H1 (cell line): ENCODE measurements at regions not wholly inside any gene's neighbourhood (a gene's known extent, or its start where the extent isn't known, plus 50 kb on each side); places are given as distances from the start of the nearest gene placed in this dataset.

Experiments used
- CTCF ChIA-PET: fragments of 300-600 bp; sonication (Branson Sonifier 250); formaldehyde crosslinking; loops from one replicate; lab custom pipeline; 2021; ENCODE audit not compliant: partially characterized antibody; lab: Charles Lee
- POLR2A ChIA-PET: fragments of 300-600 bp; sonication (Branson Sonifier 250); formaldehyde crosslinking; loops from one replicate; lab custom pipeline; 2021; ENCODE audit warnings: inconsistent platforms; ENCODE audit not compliant: partially characterized antibody; lab: Charles Lee
- DNase-seq, 2 experiments: peaks; one replicate each; pipeline versions ENCODE4 v3.0.0 to v3.0.0-alpha.2; 2010 to 2022; ENCODE audit warnings: low spot score in 2 of 2, low read depth in 1 of 2, mixed read lengths in 1 of 2
- FAIRE-seq: peaks from 2 replicates; lab custom pipeline; 2011; peaks lifted over from hg19 to GRCh38; lab: Jason Lieb, UNC
- H2AFZ ChIP-seq: 2 replicates; pipeline ENCODE4 v1.8.1; 2012; ENCODE audit warnings: low read length, inconsistent platforms
- H2AK5ac ChIP-seq: 2 replicates; pipeline ENCODE4 v1.6.1; 2013; ENCODE audit warnings: low read depth, low read length
- H2BK120ac ChIP-seq: replicated peaks from 2 replicates; pipeline ENCODE3; 2013; ENCODE audit warnings: low read depth, low read length, inconsistent platforms
- H2BK12ac ChIP-seq: 2 replicates; pipeline ENCODE4 v1.6.1; 2013; ENCODE audit warnings: low read depth, low read length
- H2BK15ac ChIP-seq: 2 replicates; pipeline ENCODE4 v1.6.1; 2013; ENCODE audit warnings: low read length
- H2BK20ac ChIP-seq: 2 replicates; pipeline ENCODE4 v1.6.1; 2013; ENCODE audit warnings: low read length
- H2BK5ac ChIP-seq: 2 replicates; pipeline ENCODE4 v1.6.1; 2013; ENCODE audit warnings: low read depth, low read length
- H3K14ac ChIP-seq: 2 replicates; pipeline ENCODE4 v1.6.1; 2013; ENCODE audit warnings: inconsistent platforms; ENCODE audit not compliant: insufficient read length
- H3K18ac ChIP-seq: 2 replicates; pipeline ENCODE4 v1.6.1; 2013; ENCODE audit warnings: low read length; ENCODE audit errors: extremely low read depth
- H3K23ac ChIP-seq: 2 replicates; pipeline ENCODE4 v1.6.1; 2013; ENCODE audit warnings: inconsistent platforms; ENCODE audit not compliant: insufficient read length
- H3K23me2 ChIP-seq: 2 replicates; pipeline ENCODE4 v1.6.1; 2013; ENCODE audit warnings: low read depth, low read length
- H3K27ac ChIP-seq: 2 replicates; pipeline ENCODE4 v1.6.1; 2011; ENCODE audit warnings: low read depth, low read length, inconsistent platforms
- H3K27me3 ChIP-seq, 4 experiments: replicated peaks in 1 of 4; 1 replicate in 1 of 4; 2 replicates in 3 of 4; pipeline versions ENCODE4 v1.6.1 to v1.8.1; 2011 to 2013; ENCODE audit warnings: low read length in 3 of 4, mild to moderate bottlenecking in 3 of 4, inconsistent platforms in 2 of 4, mixed read lengths in 2 of 4, moderate library complexity in 1 of 4; ENCODE audit not compliant: control insufficient read depth in 3 of 4, insufficient read depth in 3 of 4; ENCODE audit errors: extremely low read depth in 1 of 4
- H3K36me3 ChIP-seq, 4 experiments: 2 replicates each; pipeline versions ENCODE4 v1.6.1 to v1.8.1; 2011 to 2013; ENCODE audit warnings: mild to moderate bottlenecking in 4 of 4, low read length in 3 of 4, moderate library complexity in 2 of 4, control low read depth in 1 of 4, inconsistent platforms in 1 of 4; ENCODE audit not compliant: insufficient read depth in 4 of 4, control insufficient read depth in 2 of 4
- H3K4ac ChIP-seq: replicated peaks from 2 replicates; pipeline ENCODE3; 2013; ENCODE audit warnings: low read length, low read depth, mixed read lengths, inconsistent platforms; ENCODE audit not compliant: insufficient read length
- H3K4me1 ChIP-seq, 4 experiments: replicated peaks in 1 of 4; 1 replicate in 1 of 4; 2 replicates in 3 of 4; pipeline versions ENCODE4 v1.6.1 to v1.8.1; 2011 to 2013; ENCODE audit warnings: low read length in 3 of 4, inconsistent platforms in 2 of 4, mixed read lengths in 1 of 4; ENCODE audit not compliant: insufficient read depth in 4 of 4, control insufficient read depth in 3 of 4
- H3K4me2 ChIP-seq, 2 experiments: 2 replicates each; pipeline versions ENCODE4 v1.6.1 to v1.8.1; 2011 to 2013; ENCODE audit warnings: low read depth in 2 of 2, low read length in 2 of 2, control low read depth in 1 of 2, inconsistent platforms in 1 of 2, mild to moderate bottlenecking in 1 of 2; ENCODE audit not compliant: insufficient read depth in 1 of 2
- H3K4me3 ChIP-seq, 4 experiments: fragments of 200-600, 300-600 bp in 1 of 4; sonication (generic), shearing (Covaris generic), sonication (Bioruptor Twin) in 1 of 4; 2 replicates each; pipeline versions ENCODE4 v1.5.1 to v1.8.1; 2011 to 2016; ENCODE audit warnings: low read length in 4 of 4, low read depth in 3 of 4, control low read depth in 2 of 4, inconsistent platforms in 2 of 4, mild to moderate bottlenecking in 2 of 4, mixed read lengths in 1 of 4, moderate library complexity in 1 of 4; ENCODE audit not compliant: insufficient read depth in 2 of 4; ENCODE audit errors: extremely low read depth in 1 of 4
- H3K56ac ChIP-seq: replicated peaks from 2 replicates; pipeline ENCODE3; 2013; ENCODE audit warnings: low read depth, mild to moderate bottlenecking, mixed read lengths, low read length, inconsistent platforms; ENCODE audit not compliant: insufficient read length
- H3K79me1 ChIP-seq: 2 replicates; pipeline ENCODE4 v1.6.1; 2013; ENCODE audit warnings: low read depth, low read length, control low read depth
- H3K79me2 ChIP-seq, 2 experiments: 2 replicates each; pipeline versions ENCODE4 v1.6.1 to v1.8.1; 2012 to 2013; ENCODE audit warnings: low read length in 2 of 2, mild to moderate bottlenecking in 2 of 2, inconsistent platforms in 1 of 2; ENCODE audit not compliant: insufficient read depth in 2 of 2, control insufficient read depth in 1 of 2
- H3K9ac ChIP-seq, 4 experiments: replicated peaks in 1 of 4; 1 replicate in 1 of 4; 2 replicates in 3 of 4; pipeline versions ENCODE4 v1.6.1 to v1.8.1; 2011 to 2013; ENCODE audit warnings: low read depth in 3 of 4, low read length in 3 of 4, control low read depth in 2 of 4, mild to moderate bottlenecking in 2 of 4, moderate library complexity in 2 of 4, inconsistent platforms in 1 of 4; ENCODE audit errors: extremely low read depth in 1 of 4
- H3K9me3 ChIP-seq, 2 experiments: 2 replicates each; pipeline versions ENCODE4 v1.6.1 to v1.8.1; 2012 to 2013; ENCODE audit warnings: mild to moderate bottlenecking in 2 of 2, moderate library complexity in 2 of 2, control low read depth in 1 of 2, inconsistent platforms in 1 of 2, low read depth in 1 of 2, low read length in 1 of 2, mixed read lengths in 1 of 2; ENCODE audit not compliant: insufficient read depth in 2 of 2
- H4K20me1 ChIP-seq, 2 experiments: replicated peaks in 1 of 2; 2 replicates each; pipeline versions ENCODE3 to v1.8.1; 2011 to 2013; ENCODE audit warnings: inconsistent platforms in 2 of 2, low read length in 2 of 2, mild to moderate bottlenecking in 1 of 2; ENCODE audit not compliant: insufficient read depth in 2 of 2, control insufficient read depth in 1 of 2
- H4K5ac ChIP-seq: 2 replicates; pipeline ENCODE4 v1.6.1; 2013; ENCODE audit warnings: low read length, low read depth, mixed read lengths, inconsistent platforms; ENCODE audit not compliant: insufficient read length
- H4K8ac ChIP-seq: 2 replicates; pipeline ENCODE4 v1.8.0; 2013; ENCODE audit warnings: mild to moderate bottlenecking, moderate library complexity, low read length, inconsistent platforms; ENCODE audit not compliant: insufficient read depth; ENCODE audit errors: extremely low read depth
- H4K91ac ChIP-seq: replicated peaks from 2 replicates; pipeline ENCODE3; 2013; ENCODE audit warnings: low read length, mixed read lengths, inconsistent platforms; ENCODE audit not compliant: insufficient read length
- CREB1 ChIP-seq: IDR thresholded peaks from 2 replicates; pipeline ENCODE4 v1.6.1; 2012; ENCODE audit warnings: inconsistent platforms
- CTBP2 ChIP-seq: IDR thresholded peaks from 2 replicates; pipeline ENCODE4 v1.7.0; 2011; ENCODE audit warnings: borderline replicate concordance, mild to moderate bottlenecking, moderate library complexity, mixed read lengths, low read length; ENCODE audit not compliant: insufficient read depth, insufficient read length
- EZH2 ChIP-seq: fragments of 200-600 bp; sonication (generic); IDR thresholded peaks from 2 replicates; pipeline ENCODE4 v1.7.1; 2012; ENCODE audit warnings: low read depth, mild to moderate bottlenecking, moderate library complexity, low read length, inconsistent platforms; ENCODE audit not compliant: severe bottlenecking
- POLR2AphosphoS5 ChIP-seq: IDR thresholded peaks from 2 replicates; pipeline ENCODE4 v1.6.1; 2011; ENCODE audit warnings: low read depth, low read length
- RFX5 ChIP-seq: IDR thresholded peaks from 2 replicates; pipeline ENCODE4 v1.6.1; 2011; ENCODE audit warnings: low read depth, low read length, improper control_type of control experiment, borderline replicate concordance
- SIRT6 ChIP-seq: IDR thresholded peaks from one replicate; pipeline ENCODE4 v1.7.1; 2012; ENCODE audit warnings: low read length, inconsistent platforms
- SUZ12 ChIP-seq: fragments of 200-600 bp; sonication (generic); IDR thresholded peaks from 2 replicates; pipeline ENCODE4 v1.6.1; 2012; ENCODE audit warnings: mild to moderate bottlenecking, inconsistent platforms, low read length, moderate library complexity, mixed read lengths
- WGBS, 2 experiments: shearing (Covaris generic) in 1 of 2; methylation state at CpG; one replicate each; pipeline versions ENCODE4 v1.1.6 to v1.1.7; 2013 to 2015; ENCODE audit warnings: low lambda C conversion rate in 2 of 2, mixed read lengths in 2 of 2, inconsistent platforms in 1 of 2, low coverage in 1 of 2, missing lambda C conversion rate in 1 of 2; ENCODE audit not compliant: insufficient replicate concordance in 2 of 2, insufficient coverage in 1 of 2, insufficient read length in 1 of 2; ENCODE audit errors: extremely low coverage in 1 of 2, missing lambda C conversion rate in 1 of 2; 5-methylcytosine and 5-hydroxymethylcytosine counted together
- TF ChIP-seq, protein P1 (sequence below), 3 experiments: IDR thresholded peaks; 1 replicate in 2 of 3; 2 replicates in 1 of 3; pipeline versions ENCODE4 v1.5.1 to v1.6.1; 2011; ENCODE audit warnings: low read length in 3 of 3, mild to moderate bottlenecking in 3 of 3, inconsistent platforms in 2 of 3, low read depth in 1 of 3, moderate library complexity in 1 of 3; ENCODE audit not compliant: insufficient read depth in 1 of 3; ENCODE audit errors: control extremely low read depth in 1 of 3
- TF ChIP-seq, protein P2 (sequence below): IDR thresholded peaks from 2 replicates; pipeline ENCODE4 v1.6.1; 2011; ENCODE audit warnings: low read depth, mild to moderate bottlenecking, low read length; ENCODE audit not compliant: insufficient read depth

DNA sequence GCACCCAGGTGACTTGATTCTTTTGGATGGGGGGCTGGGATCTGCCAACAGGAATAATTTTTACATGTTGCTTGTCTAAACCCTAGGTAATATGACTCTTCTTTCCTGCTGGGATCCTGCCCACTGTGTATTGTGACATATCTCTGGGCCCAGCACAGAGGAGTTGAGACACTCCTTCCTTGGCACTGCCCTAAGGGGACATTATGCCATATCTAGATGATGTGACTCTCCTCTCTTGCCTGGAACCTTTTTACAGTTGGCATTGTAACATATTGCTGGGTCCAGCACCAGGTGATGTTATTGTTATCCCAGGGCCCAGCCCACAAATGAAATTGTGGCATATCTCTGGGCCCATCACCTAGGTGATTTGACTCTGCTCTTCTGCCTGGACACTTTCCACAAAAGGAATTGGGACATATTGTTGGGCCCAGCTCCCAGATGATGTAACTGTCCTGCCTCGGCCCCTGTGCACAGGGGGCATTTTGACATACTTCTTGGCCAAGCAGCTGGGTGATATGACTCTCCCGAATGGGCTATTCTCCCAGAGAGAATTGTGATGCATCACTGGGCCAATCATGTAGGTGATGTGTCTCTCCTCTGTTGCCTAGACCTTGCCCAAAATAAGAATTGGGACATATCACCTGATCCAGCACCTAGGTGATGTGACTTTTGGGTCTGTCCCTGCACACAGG is 1837.7 kb downstream of the TP53TG3F start:
- no peak overlapping the region for H3K27ac ChIP-seq
- no peak overlapping the region for H2AK5ac ChIP-seq
- no peak overlapping the region for H2BK120ac ChIP-seq
- ChIA-PET CTCF (no interaction called here), POLR2A (no interaction called here)
- H3K4me1 ChIP-seq, result no peaks in the 10 kb centered on the region
- H3K56ac ChIP-seq, result no peak overlapping the region
- H2BK12ac ChIP-seq, result no peak overlapping the region
- H4K5ac ChIP-seq, result no peak overlapping the region
- H4K91ac ChIP-seq, result no peak overlapping the region
- H3K4me2 ChIP-seq, result no peak overlapping the region
- H2AFZ ChIP-seq, result no peak overlapping the region
- no peak overlapping the region for H3K4ac ChIP-seq
- H3K79me1 ChIP-seq, result no peaks in the 10 kb centered on the region
- DNase-seq, result no peak
- no peaks in the 10 kb centered on the region; a peak in 1 of 8 replicates for H3K36me3 ChIP-seq
- no peak overlapping the region for H3K23ac ChIP-seq
- H3K23me2 ChIP-seq, result no peaks in the 10 kb centered on the region
- H3K9me3 ChIP-seq, result peaks cover 57 to 83% of the 10 kb centered on the region in 2 experiments
- no peaks in the 10 kb centered on the region for H3K79me2 ChIP-seq
- no peak overlapping the region for H3K4me3 ChIP-seq
- no peak for FAIRE-seq
- H2BK5ac ChIP-seq, result no peak overlapping the region
- H3K9ac ChIP-seq, result no peak overlapping the region
- H3K27me3 ChIP-seq, result no peaks in the 10 kb centered on the region
- no peak overlapping the region for H2BK15ac ChIP-seq
- no peak overlapping the region for H4K8ac ChIP-seq
- 85% methylated on average over 2 of the region's 2 CpGs; no CpG with 5 or more reads in 1 of the 2 experiments for WGBS, 2 experiments
- no peak overlapping the region for H3K18ac ChIP-seq
- H4K20me1 ChIP-seq, result no peaks in the 10 kb centered on the region
- no peak overlapping the region for H3K14ac ChIP-seq
- no peak overlapping the region for H2BK20ac ChIP-seq
- TF ChIP-seq RFX5 (no peak), CREB1 (no peak), EZH2 (no peak), SUZ12 (no peak), SIRT6 (no peak), POLR2AphosphoS5 (no peak), CTBP2 (no peak)
- TF ChIP-seq, protein P1, sequence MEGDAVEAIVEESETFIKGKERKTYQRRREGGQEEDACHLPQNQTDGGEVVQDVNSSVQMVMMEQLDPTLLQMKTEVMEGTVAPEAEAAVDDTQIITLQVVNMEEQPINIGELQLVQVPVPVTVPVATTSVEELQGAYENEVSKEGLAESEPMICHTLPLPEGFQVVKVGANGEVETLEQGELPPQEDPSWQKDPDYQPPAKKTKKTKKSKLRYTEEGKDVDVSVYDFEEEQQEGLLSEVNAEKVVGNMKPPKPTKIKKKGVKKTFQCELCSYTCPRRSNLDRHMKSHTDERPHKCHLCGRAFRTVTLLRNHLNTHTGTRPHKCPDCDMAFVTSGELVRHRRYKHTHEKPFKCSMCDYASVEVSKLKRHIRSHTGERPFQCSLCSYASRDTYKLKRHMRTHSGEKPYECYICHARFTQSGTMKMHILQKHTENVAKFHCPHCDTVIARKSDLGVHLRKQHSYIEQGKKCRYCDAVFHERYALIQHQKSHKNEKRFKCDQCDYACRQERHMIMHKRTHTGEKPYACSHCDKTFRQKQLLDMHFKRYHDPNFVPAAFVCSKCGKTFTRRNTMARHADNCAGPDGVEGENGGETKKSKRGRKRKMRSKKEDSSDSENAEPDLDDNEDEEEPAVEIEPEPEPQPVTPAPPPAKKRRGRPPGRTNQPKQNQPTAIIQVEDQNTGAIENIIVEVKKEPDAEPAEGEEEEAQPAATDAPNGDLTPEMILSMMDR (IDR thresholded peaks at IDR 0.05; ENCODE audit: control extremely low read depth in 1 of 3, insufficient read depth in 1 of 3, low read depth in 1 of 3, low read length in 3 of 3), result no peak
- TF ChIP-seq, protein P2, sequence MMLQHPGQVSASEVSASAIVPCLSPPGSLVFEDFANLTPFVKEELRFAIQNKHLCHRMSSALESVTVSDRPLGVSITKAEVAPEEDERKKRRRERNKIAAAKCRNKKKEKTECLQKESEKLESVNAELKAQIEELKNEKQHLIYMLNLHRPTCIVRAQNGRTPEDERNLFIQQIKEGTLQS, result no peak
